DOHH2 (cell line): ENCODE measurements at regions not wholly inside any gene's neighbourhood (a gene's known extent, or its start where the extent isn't known, plus 50 kb on each side); places are given as distances from the start of the nearest gene placed in this dataset.

Source experiments
- H3F3A ChIP-seq: fragments of 200-600 bp; sonication (generic), shearing (Covaris generic); 2 replicates; pipeline ENCODE4 v1.6.0; 2016; ENCODE audit warnings: antibody characterized with exemption, mild to moderate bottlenecking; ENCODE audit not compliant: control insufficient read depth, insufficient read depth
- H3K27ac ChIP-seq: fragments of 200-600 bp; sonication (generic); 2 replicates; pipeline ENCODE4 v1.5.1; 2014; ENCODE audit warnings: low read depth, mild to moderate bottlenecking, low read length, moderate library complexity
- H3K27me3 ChIP-seq: fragments of 200-600 bp; sonication (generic); 2 replicates; pipeline ENCODE4 v1.6.1; 2014; ENCODE audit warnings: mild to moderate bottlenecking, low read length, mixed read lengths; ENCODE audit not compliant: control insufficient read depth
- H3K36me3 ChIP-seq: fragments of 200-600 bp; sonication (generic); 2 replicates; pipeline ENCODE4 v1.6.1; 2014; ENCODE audit warnings: mild to moderate bottlenecking, low read length, moderate library complexity, mixed read lengths; ENCODE audit not compliant: control insufficient read depth
- H3K4me1 ChIP-seq: fragments of 200-600 bp; sonication (generic); 2 replicates; pipeline ENCODE4 v1.6.1; 2014; ENCODE audit warnings: mild to moderate bottlenecking, low read length, mixed read lengths; ENCODE audit not compliant: control insufficient read depth
- H3K4me2 ChIP-seq: fragments of 200-600 bp; sonication (generic); 2 replicates; pipeline ENCODE4 v1.6.0; 2014; ENCODE audit warnings: mild to moderate bottlenecking, low read length, moderate library complexity
- H3K4me3 ChIP-seq: fragments of 200-600 bp; sonication (generic); 2 replicates; pipeline ENCODE4 v1.5.1; 2014; ENCODE audit warnings: mild to moderate bottlenecking, low read length, mixed read lengths
- H3K79me2 ChIP-seq: fragments of 200-600 bp; sonication (generic); 2 replicates; pipeline ENCODE4 v1.6.1; 2014; ENCODE audit warnings: mild to moderate bottlenecking, low read length, mixed read lengths; ENCODE audit not compliant: control insufficient read depth
- H3K9me2 ChIP-seq: fragments of 200-600 bp; sonication (generic); replicated peaks from 2 replicates; pipeline ENCODE4 v1.6.1; 2014; ENCODE audit warnings: mild to moderate bottlenecking, low read length, mixed read lengths; ENCODE audit not compliant: control insufficient read depth
- H3K9me3 ChIP-seq: fragments of 200-600 bp; sonication (generic); 2 replicates; pipeline ENCODE4 v1.6.1; 2014; ENCODE audit warnings: antibody characterized with exemption, low read length, mixed read lengths; ENCODE audit not compliant: control insufficient read depth, insufficient read depth
- H4K20me1 ChIP-seq: fragments of 200-600 bp; sonication (generic); 2 replicates; pipeline ENCODE4 v1.6.0; 2014; ENCODE audit warnings: low read depth, mild to moderate bottlenecking, antibody characterized with exemption, low read length, moderate library complexity; ENCODE audit not compliant: control insufficient read depth, insufficient read depth
- CTCF ChIP-seq: fragments of 200-600 bp; sonication (generic); IDR thresholded peaks from one replicate; pipeline ENCODE4 v1.5.1; 2014; ENCODE audit warnings: antibody characterized with exemption, mild to moderate bottlenecking, low read depth, low read length; ENCODE audit not compliant: poor library complexity, severe bottlenecking
- EZH2phosphoT487 ChIP-seq: fragments of 200-600 bp; sonication (generic); IDR thresholded peaks from 2 replicates; pipeline ENCODE4 v1.6.1; 2017; ENCODE audit warnings: borderline replicate concordance, mild to moderate bottlenecking, antibody characterized with exemption, low read length, moderate library complexity, mixed read lengths

GRCh38 chr9:106304401-106304920 is 558.5 kb upstream of the ZNF462 start:
- Histone ChIP-seq H3K4me3 (no peak overlapping the region), H4K20me1 (no peaks in the 10 kb centered on the region), H3K36me3 (no peaks in the 10 kb centered on the region), H3K27me3 (no peaks in the 10 kb centered on the region), H3K79me2 (no peaks in the 10 kb centered on the region), H3K9me3 (no peaks in the 10 kb centered on the region), H3K27ac (no peak overlapping the region), H3K4me2 (no peak overlapping the region), H3K9me2 (no peaks in the 10 kb centered on the region), H3F3A (no peaks in the 10 kb centered on the region), H3K4me1 (no peaks in the 10 kb centered on the region)
- no peak for TF ChIP-seq EZH2phosphoT487

- Histone ChIP-seq H3K4me3 (no peak overlapping the region), H3K79me2 (no peaks in the 10 kb centered on the region), H3K4me2 (no peak overlapping the region), H4K20me1 (no peaks in the 10 kb centered on the region), H3K27ac (no peak overlapping the region), H3K36me3 (no peaks in the 10 kb centered on the region), H3K27me3 (no peaks in the 10 kb centered on the region), H3K9me2 (no peaks in the 10 kb centered on the region), H3K9me3 (no peaks in the 10 kb centered on the region), H3F3A (no peaks in the 10 kb centered on the region), H3K4me1 (no peaks in the 10 kb centered on the region)
- no peak for TF ChIP-seq EZH2phosphoT487
- no peak for TF ChIP-seq CTCF
These were observed 557.4 kb upstream of the ZNF462 start for GRCh38 chr9:106305428-106306133.

- no peaks in the 10 kb centered on the region for H3F3A ChIP-seq
- no peak overlapping the region for H3K4me2 ChIP-seq
- no peaks in the 10 kb centered on the region for H3K4me1 ChIP-seq
- H3K9me3 ChIP-seq: no peaks in the 10 kb centered on the region
- H3K27ac ChIP-seq: no peak overlapping the region
- no peaks in the 10 kb centered on the region for H3K9me2 ChIP-seq
- H3K79me2 ChIP-seq: no peaks in the 10 kb centered on the region
- no peaks in the 10 kb centered on the region for H4K20me1 ChIP-seq
- H3K36me3 ChIP-seq: no peaks in the 10 kb centered on the region
- TF ChIP-seq CTCF (no peak), EZH2phosphoT487 (no peak)
- H3K4me3 ChIP-seq: no peak overlapping the region
- no peaks in the 10 kb centered on the region for H3K27me3 ChIP-seq
These were observed 555.3 kb upstream of the ZNF462 start for GRCh38 chr9:106307670-106308069.

GRCh38 chr9:106309925-106310324 is 553.0 kb upstream of the ZNF462 start:
- Histone ChIP-seq H3K4me3 (no peak overlapping the region), H4K20me1 (no peaks in the 10 kb centered on the region), H3K4me2 (no peak overlapping the region)

More at GRCh38 chr9:106309925-106310324, 553.0 kb upstream of the ZNF462 start:
- no peaks in the 10 kb centered on the region for H3K27me3 ChIP-seq
- no peaks in the 10 kb centered on the region for H3K9me3 ChIP-seq
- H3K9me2 ChIP-seq: no peaks in the 10 kb centered on the region
- no peaks in the 10 kb centered on the region for H3F3A ChIP-seq
- H3K36me3 ChIP-seq: no peaks in the 10 kb centered on the region
- no peak overlapping the region for H3K27ac ChIP-seq
- H3K79me2 ChIP-seq: no peaks in the 10 kb centered on the region
- TF ChIP-seq EZH2phosphoT487 (no peak), CTCF (no peak)
- H3K4me1 ChIP-seq: no peaks in the 10 kb centered on the region
